HG03139 (cell line): ENCODE measurements at regions not wholly inside any gene's neighbourhood (a gene's known extent, or its start where the extent isn't known, plus 50 kb on each side); places are given as distances from the start of the nearest gene placed in this dataset.

Experiments
- ATAC-seq: cut with Tn5 transposase; IDR thresholded peaks from one replicate; pipeline ENCODE4 v1.9.1; 2021; ENCODE audit not compliant: unreplicated experiment

DNA sequence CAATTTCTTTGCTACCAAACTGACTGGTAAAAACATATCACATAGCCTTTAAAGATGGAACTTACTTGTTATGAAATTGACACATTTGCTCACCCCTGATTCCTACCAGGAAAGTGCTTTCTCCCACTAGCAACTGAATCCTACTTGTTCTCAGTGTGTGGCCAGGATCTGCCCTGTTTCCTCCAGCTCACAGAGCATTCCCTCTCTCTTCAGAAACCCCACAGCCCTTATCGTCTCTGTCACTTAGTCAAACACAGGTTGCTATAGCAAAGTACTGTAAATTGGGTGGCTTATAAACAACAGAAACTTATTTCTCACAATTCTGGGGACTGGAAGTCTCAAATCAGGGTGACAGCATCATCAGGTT is 265.2 kb upstream of the BOD1L1 start:
- ATAC-seq, result no peak

DNA sequence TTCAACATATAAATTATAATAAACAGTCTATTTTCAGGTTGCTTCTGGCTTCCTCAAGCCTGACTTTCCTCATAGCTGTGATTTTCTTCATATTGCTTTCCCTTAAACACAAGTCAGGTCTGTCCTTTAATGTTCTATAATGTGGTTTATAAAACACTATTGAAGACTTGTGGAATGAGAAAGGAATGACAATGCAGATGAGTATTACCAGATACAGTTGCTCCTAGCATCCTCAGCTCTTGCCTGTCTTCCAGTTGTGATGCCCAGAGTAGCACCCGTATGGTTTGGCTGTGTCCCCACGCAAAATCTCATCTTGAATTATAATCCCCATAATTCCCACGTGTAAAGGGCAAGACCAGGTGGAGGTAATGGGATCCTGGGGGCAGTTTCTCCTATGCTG is 265.7 kb upstream of the BOD1L1 start:
- no peak for ATAC-seq

DNA sequence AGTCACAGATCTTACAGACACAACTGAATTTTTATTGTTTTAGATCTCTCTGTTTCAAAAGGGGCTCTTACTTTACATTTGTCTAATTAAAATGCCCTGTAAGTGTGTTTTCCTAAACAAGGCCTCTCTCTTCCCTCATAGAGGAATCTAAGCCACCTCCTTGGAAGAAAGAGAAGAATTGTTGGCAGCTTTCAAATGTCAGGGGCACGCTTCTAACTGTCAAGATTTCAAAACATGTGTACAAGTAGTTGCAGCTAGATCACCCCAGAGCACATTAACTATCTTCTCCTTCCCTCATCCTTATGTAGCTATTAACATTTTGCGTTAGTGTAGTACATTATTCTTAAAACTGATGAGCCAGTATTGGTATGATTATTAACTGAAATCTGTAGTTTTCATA is 266.5 kb upstream of the BOD1L1 start:
- ATAC-seq, result no peak

DNA sequence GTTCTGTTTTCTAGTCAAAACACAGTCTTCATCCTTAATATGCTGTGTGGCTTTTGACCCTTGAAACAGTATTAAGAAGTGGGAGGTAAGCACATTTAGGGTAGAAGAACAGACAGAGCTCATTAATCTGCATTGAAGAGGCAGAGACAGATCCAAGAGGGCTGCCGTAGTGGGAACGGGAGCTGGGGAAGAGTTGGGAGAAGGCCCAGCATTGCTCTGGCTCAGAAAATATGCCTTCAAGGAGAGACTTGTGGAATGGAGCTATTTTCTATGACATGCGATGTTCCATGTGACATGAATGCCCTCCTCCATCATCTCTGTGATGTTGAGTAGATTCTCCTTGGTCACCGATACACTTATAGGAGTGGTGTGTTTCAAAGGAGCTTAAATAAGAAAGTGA is 273.3 kb upstream of the BOD1L1 start:
- no peak for ATAC-seq

DNA sequence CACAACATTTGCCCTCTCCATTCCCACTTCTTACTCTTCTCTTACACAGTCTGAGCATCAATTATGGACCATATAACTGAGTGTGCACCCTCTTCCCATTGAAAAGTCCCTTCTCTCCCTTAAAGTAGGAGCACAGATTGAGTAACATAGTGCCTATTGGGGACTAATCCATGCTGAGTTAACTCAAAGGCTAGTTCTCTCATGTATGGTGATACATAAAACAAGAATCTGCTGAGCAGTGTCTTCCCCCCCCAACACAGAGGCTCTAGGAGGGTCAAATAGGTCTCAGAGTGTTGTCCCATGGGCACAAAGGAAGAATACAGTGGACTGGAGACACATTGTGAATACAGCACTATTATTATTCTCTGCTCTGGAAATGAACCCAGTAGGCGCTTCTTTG is 274.6 kb upstream of the BOD1L1 start:
- no peak for ATAC-seq

DNA sequence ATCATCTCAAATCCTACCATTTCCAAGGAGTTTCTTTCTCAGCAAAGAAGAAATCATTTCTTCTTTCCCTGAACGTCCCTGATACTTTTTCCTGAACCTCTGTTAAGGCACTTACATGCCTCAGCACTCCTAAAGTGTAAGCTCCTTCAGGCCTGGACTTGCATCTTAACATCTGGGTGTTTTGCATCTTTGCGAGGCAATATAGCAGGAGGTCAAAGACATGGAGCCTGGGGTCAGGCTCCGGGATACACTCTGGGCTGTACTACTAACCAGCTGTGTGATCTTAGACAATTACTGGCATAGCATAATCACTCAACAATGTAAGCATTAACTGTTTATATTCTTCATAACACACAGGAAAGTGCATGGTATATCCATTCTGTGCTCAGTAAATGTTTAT is 275.5 kb upstream of the BOD1L1 start:
- ATAC-seq, result no peak

DNA sequence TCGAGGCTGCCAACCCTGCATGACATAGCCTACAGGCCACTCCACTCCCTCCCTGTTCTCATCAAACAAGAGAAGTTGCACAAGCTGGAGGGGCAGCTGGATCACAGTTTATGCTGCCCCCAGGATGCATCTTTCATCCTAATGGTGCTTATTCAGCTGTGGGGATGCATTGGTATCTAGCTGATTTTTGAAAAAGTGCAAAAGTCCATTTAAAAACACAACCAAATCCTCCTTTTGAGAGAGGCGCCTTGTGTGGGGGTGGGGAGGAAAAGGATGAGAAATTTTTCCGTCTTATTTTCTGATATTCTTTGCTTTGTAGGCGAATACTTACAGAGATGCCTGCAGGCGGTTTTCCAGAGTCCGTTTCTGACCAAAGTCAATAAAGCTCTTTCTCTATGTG is 276.4 kb upstream of the BOD1L1 start:
- no peak for ATAC-seq

DNA sequence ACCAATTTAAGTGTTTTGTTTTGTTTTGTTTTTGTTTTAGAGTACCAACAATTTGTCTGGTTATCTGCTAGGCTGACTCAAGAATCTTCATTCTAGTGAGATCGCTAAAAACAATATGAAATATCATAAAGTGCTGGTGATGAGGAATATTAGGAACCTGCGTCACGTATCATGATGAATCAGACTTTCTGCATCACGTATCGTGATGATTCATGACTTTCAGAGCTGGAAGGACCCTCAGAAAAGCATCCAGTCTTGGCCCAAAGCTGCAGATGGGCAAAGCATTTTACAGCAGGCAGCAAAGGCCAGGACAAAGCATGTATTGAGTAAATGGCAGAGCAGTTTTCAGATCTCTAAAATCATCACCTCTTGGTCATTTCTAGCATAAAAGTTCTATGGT is 278.0 kb upstream of the BOD1L1 start:
- no peak for ATAC-seq

DNA sequence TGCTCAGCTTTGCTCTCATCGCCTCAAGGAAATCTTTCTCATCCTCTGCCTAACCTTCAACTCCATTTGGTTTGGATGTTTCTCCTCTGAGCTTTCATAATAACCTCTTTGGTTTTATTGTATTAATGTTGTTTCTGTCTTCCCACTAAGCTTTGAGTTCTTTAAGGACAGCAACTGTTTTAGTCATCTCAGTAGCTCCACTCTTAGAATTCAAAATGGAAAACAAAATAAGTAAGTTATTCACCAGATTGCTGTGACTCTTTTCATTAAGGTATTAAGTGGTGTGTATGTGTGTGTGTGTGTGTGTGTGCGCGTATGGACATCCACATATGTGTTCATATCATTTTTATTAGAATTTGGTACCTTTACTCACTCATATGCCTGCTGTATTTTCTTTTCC is 279.2 kb upstream of the BOD1L1 start:
- ATAC-seq, result no peak

DNA sequence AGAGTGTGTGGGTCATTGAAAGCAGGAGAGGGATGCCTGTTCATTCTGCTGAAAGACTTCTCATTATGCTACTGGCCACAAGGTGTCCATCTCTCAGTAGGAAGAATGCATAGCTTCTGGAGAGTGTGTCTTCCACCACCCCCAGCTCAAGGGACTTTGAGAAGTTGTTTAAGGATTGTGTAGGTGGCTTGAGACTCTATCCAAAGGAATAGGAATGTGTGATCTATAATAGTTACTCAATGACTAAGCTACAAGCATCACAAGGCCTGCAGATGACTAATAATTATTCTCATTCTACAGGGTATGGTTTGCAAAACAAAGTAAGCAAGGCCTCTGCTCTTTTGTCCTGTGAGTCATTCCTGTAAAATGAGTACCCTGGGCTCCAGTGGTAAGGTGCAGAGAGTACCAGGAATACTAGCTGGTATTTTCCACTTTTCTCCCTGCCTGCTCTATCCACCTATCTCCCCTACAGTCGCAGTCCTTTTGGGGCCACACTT is 279.8 kb upstream of the BOD1L1 start:
- no peak for ATAC-seq

DNA sequence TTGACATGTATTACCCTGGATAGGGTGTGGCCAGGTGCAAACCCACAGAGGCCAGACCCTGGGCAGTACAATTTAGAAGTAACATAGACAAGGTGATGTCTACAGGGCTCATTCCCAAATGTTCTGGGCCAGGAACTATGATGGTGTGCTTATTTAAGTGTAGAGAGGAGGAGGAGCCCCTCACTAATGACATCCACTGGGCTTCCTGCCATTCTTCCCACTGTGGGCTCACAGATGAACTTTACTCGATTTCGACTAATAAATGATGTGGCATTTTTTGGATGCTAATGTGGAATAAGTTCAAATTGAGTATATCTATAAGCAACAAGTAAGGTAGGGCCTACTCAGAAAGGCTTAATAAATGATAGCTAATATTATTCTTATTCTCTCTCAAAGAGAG is 280.9 kb upstream of the BOD1L1 start:
- no peak for ATAC-seq

DNA sequence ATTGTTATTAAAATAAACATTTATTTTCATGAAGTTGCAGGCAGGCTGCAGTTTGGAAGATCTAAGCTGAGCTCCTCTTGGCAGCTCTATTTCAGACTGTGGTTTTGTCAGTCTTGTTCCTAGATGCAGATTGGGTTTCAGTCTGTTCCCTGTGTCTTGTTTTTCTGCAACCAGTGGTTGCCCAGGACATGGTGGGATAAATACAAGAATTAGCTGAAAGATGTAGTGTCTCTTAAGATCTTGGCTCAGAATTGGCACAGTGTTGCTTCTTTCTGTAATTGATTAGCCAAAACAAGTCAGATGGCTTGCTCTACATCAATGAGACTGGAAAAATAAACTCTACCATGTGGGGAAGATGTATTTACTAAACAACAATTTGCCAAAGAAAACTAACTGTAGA is 283.0 kb upstream of the BOD1L1 start:
- ATAC-seq, result no peak

DNA sequence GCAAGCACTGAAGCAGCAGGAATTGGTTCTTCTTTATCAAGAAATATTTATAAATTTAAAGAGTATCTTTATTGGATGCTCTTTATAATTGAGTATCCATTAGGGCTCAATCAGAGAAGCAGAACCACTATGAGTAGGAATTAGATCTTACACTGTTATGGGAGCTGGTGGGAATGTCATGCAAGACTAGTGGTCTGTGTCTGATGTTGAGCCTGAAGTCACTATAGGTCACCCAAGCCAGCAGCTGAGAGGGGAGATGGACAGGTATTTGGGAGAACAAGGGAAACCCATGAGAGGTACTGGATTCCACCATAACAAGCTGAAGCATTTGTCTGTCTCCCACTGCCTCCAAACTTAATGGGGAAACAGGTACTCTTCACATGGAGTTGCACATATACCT is 283.7 kb upstream of the BOD1L1 start:
- ATAC-seq, result no peak

DNA sequence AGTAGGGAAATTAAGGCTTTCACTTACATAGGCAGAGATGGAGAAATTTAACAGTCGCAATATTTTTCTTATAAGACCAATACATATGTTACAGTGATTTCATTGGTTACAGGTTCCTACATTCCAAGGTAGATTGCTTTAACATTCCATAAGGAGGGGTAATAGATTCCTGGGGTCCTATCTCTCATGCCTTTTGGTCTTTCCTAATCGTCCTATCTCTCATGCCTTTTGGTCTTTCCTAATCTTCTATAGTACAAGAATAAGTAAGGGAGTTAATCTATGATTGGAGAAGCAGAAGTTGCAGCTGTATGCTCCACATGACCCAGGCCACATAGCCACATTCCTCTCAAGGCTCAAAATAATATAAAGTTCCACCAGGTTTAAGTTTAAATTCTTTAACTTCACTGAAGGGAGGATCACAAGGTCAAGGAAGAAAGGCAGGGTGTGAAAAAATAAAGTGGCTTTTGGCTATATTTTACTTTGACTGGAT is 285.0 kb upstream of the BOD1L1 start:
- ATAC-seq, result no peak

DNA sequence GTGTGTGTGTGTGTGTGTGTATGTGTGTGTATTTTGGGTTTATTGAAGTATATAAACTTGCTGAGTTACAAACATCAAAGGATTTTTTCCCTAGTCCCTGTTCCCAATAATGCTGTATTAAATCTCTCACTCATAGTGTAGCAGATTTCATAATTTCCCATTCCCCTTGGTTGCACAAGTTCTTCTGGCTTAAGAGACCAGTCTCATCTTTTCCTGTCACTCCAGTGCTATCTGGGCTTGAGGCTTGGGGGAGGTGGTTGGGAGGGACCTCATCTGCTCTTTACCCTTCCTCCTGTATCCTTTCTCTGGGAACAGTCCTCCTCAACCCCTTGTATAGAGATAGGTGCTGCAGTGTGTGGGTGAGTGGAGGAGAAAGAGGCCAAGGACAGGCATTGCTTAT is 285.4 kb upstream of the BOD1L1 start:
- no peak for ATAC-seq

DNA sequence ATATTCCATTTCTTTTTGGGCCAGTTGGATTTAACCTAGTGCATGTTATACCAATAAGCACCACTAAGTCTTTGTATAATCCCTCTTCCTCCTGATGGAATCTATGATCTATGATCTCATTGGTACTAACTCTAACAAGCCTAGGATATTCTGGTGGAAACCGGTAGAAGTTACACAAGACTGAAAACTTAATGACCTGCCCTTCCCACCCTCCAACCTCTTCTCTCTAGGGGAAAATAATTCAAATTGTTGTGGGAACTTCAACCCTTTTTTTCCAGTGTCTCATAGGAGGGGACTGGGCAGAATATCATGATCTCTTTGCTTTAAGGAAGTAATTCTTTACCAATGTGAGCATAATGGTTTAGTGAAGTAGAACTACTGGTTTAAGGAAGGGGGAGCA is 289.5 kb upstream of the BOD1L1 start:
- ATAC-seq, result no peak

DNA sequence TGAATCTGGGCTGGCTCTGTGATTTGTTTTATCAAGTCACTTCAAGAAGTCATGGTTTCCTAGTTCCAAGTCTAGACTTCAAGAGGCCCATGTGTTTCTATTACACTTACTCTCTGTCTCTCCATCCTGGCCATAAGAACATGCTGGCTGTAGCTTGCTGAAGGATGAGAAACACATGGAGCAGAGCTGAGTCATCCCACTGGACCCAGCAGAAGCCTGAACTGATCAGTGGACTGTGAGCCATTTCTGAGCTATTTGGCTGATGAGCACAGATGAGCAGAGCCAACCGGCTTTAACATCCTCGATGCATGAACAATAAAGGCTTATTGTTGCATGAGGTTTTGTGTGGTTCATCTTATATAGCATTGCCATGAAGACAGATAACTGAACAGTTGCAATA is 290.6 kb upstream of the BOD1L1 start:
- ATAC-seq, result no peak

DNA sequence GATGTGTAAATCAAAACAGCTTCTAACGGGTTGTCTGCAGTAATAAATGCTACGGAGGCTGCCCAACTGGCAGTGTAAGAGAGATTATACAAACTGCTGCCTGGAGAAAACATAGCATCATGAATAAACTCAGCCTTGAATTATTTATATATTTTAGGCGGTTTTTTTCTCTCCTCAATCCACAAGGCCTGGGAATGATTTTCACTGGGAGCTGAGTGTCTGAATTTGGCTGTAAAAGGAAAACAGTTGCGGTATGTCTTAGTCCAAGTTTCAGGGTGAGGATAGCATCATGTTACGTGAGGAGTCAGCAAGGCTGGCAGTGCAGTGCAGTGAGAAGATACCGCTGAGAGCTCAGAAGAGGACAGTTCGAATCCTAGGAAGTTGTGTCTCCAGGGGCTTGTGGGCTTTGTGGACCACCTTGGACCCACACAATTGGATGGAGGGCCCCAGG is 291.5 kb upstream of the BOD1L1 start:
- ATAC-seq, result no peak

DNA sequence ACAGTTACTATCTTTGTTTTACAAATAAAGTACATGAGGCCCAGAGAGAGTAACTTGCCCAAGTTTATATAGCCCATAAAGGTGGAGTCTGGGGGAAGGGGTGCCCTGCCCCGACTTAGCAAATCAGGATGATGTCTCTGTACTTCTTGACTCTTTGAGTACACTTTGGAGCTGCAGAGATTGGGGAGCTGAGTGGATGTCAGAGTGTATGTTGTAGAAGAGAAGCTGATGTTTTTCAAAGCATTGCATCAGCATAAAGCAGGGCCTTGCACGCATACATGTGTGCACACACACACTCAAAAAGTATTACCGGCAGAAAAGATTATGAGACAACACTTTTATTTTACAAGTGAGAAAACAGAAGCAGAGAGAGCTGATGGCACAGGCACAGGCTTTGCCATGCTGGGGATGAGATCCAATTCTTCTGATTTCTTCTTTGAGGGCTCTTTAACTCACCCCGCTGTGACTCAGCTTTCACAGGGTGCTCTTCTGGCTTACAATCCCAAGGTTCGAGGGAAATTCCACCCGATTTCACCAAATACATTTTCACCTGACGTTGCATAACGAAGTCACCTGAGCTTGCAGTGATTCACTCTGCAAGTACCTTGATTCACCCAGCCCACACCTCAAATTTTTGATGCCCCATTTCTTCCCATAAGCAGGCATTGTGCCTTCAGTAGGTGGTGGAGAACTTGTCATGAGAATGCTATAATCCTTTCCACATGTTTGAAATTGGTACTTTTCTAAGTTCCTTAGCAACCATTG is 292.8 kb upstream of the BOD1L1 start:
- ATAC-seq, result no peak

DNA sequence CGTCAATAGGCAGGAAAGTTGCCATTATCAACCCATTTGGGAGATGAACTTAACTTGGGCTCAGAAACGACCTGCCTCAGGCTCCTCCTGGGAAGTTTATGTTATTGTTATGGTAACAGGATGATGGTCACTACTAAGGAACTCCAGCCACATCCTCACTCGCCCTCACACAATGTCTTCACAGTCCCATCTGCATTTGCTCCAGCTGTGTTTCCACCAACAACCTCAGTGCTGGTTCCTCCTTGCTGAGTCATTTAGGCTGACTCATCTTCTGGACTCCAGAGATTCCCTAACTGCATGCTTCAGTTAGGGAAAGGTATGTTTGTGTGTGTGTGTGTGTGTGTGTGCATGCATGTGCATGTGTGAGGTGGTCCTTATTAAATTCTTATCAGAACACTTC is 293.4 kb upstream of the BOD1L1 start:
- ATAC-seq, result no peak

DNA sequence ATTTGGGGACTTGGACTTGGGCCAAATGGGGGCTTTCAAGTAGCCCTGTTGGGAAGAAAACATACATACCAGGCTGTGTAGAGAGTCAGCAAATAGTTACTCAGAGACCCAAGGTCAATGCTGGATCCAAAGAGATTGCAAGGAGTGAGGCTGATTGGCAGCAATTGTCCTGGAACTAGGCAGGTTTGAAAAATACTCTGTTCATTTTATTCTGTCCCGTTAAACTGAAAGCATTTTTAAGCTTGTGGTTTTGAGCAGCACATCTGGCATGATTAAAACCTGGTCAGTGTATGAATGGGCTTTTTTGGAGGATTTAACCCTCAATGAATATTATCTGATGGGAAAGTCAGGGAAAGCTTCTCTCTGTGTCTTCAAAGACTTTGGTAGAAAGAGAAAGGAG is 294.3 kb upstream of the BOD1L1 start:
- no peak for ATAC-seq

DNA sequence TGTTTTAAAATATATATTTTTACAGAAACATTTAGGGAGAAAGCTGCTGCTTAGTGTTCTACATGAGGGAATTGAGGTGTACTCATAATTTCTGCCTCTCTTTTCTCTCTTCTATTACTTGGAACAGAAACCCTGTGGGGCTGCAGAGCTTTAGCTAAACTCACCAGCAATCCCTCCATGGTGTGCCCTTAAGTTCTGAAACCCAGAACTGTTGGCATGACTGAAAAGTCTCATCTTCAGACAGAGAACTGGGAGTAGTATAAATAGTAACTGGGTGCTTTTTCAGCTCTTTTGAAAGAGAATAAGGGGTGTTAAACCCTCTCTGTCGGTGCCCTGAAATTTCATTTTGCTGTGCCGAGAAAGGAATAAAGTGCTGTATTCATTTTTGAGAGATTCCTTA is 294.9 kb upstream of the BOD1L1 start:
- ATAC-seq, result no peak
